Skeletal muscle satellite cell (primary cell): ENCODE measurements at regions not wholly inside any gene's neighbourhood (a gene's known extent, or its start where the extent isn't known, plus 50 kb on each side); places are given as distances from the start of the nearest gene placed in this dataset.

ENCODE experiments used
- H3K27me3 ChIP-seq: 2 replicates; pipeline ENCODE4 v1.7.0; 2013; ENCODE audit warnings: low read length; ENCODE audit not compliant: control insufficient read depth, insufficient read depth
- H3K36me3 ChIP-seq: 2 replicates; pipeline ENCODE4 v1.7.0; 2013; ENCODE audit warnings: mild to moderate bottlenecking, control low read depth, low read length; ENCODE audit not compliant: insufficient read depth
- H3K4me1 ChIP-seq: 2 replicates; pipeline ENCODE4 v1.7.0; 2013; ENCODE audit warnings: low read length; ENCODE audit not compliant: control insufficient read depth, insufficient read depth
- H3K4me2 ChIP-seq: 2 replicates; pipeline ENCODE4 v1.7.0; 2013; ENCODE audit warnings: mild to moderate bottlenecking, low read length
- H3K4me3 ChIP-seq: 2 replicates; pipeline ENCODE4 v1.7.0; 2013; ENCODE audit warnings: low read length
- H3K9ac ChIP-seq: 2 replicates; pipeline ENCODE4 v1.7.0; 2013; ENCODE audit warnings: mild to moderate bottlenecking, low read depth, low read length, moderate library complexity
- H3K9me3 ChIP-seq: replicated peaks from 2 replicates; pipeline ENCODE4 v1.7.0; 2013; ENCODE audit warnings: mild to moderate bottlenecking, control low read depth, low read length

- Histone ChIP-seq H3K9ac (no peak overlapping the region), H3K4me3 (no peak overlapping the region), H3K4me1 (no peaks in the 10 kb centered on the region), H3K4me2 (no peak overlapping the region), H3K9me3 (no peaks in the 10 kb centered on the region), H3K27me3 (no peaks in the 10 kb centered on the region), H3K36me3 (no peaks in the 10 kb centered on the region)
Observed at GRCh38 chr14:80378084-80378690, 166.9 kb upstream of the DIO2 start.

DNA sequence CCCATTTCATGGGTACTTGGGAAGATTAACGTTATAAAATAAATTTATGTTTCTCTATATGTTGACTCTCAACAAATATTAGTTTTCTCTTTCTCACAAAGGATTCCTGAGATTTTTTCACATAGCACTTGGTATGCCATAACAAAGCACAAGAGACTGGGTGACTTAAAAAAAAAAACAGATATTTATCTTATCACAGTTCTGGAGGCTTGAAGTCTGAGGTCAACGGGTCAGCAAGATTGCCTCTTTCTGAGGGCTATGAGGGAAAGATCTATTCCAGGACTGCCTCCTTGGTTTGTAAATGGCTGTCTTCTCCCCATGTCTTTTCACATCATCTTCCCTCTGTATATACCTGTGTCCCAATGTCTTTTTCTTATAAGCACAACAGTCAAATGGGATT is 153.5 kb upstream of the DIO2 start:
- Histone ChIP-seq H3K4me3 (no peak overlapping the region), H3K9me3 (no peaks in the 10 kb centered on the region), H3K36me3 (no peaks in the 10 kb centered on the region), H3K9ac (no peak overlapping the region), H3K4me1 (no peaks in the 10 kb centered on the region), H3K27me3 (no peaks in the 10 kb centered on the region), H3K4me2 (no peak overlapping the region)

DNA sequence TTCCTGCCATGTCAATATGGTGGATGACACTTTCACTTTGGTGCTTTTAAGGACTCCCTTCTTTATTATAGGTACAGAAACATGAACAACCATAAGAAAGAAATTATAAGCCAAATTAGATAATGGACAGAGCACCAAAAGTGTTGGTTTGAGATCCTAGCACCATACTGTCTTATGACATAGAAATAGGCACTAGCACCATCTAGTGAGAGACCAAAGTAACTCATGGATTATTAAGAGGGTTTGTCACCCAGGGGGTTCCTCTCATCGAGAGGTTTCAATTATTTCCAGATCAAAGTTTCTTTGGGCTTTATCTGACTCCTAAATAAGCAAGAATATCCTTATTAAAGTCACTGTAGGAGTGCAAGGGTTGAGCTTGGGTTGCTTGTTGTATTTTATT is 153.0 kb upstream of the DIO2 start:
- Histone ChIP-seq H3K9me3 (no peaks in the 10 kb centered on the region), H3K4me3 (no peak overlapping the region), H3K9ac (no peak overlapping the region), H3K4me2 (no peak overlapping the region), H3K4me1 (no peaks in the 10 kb centered on the region), H3K36me3 (no peaks in the 10 kb centered on the region), H3K27me3 (no peaks in the 10 kb centered on the region)

GRCh38 chr14:80358112-80358511 is 146.8 kb upstream of the DIO2 start:
- H3K27me3 ChIP-seq = no peaks in the 10 kb centered on the region
- no peaks in the 10 kb centered on the region for H3K36me3 ChIP-seq
- H3K9ac ChIP-seq = no peak overlapping the region
- H3K4me1 ChIP-seq = no peaks in the 10 kb centered on the region
- no peak overlapping the region for H3K4me2 ChIP-seq
- no peaks in the 10 kb centered on the region for H3K9me3 ChIP-seq
- H3K4me3 ChIP-seq = no peak overlapping the region

DNA sequence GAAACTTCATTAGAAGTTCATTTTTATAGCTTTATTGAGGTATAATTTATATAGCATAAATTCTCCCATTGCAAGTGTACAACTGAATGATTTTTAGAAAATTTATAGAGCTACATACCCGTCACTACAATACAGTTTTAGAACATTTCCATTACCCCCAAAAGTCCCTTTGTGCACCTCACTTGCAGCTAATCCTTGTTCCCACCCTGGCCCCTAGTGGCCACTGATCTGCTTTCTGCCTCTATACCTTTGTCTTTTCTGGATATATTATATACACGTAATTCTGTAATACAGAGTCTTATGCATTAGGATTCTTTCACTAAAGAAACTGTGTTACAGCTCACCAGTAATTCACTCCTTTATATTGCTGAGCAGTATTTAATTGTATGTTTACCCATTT is 145.1 kb upstream of the DIO2 start:
- no peaks in the 10 kb centered on the region for H3K27me3 ChIP-seq
- no peaks in the 10 kb centered on the region for H3K4me1 ChIP-seq
- H3K4me3 ChIP-seq = no peak overlapping the region
- H3K4me2 ChIP-seq = no peak overlapping the region
- H3K9ac ChIP-seq = no peak overlapping the region
- no peaks in the 10 kb centered on the region for H3K9me3 ChIP-seq
- H3K36me3 ChIP-seq = no peaks in the 10 kb centered on the region

DNA sequence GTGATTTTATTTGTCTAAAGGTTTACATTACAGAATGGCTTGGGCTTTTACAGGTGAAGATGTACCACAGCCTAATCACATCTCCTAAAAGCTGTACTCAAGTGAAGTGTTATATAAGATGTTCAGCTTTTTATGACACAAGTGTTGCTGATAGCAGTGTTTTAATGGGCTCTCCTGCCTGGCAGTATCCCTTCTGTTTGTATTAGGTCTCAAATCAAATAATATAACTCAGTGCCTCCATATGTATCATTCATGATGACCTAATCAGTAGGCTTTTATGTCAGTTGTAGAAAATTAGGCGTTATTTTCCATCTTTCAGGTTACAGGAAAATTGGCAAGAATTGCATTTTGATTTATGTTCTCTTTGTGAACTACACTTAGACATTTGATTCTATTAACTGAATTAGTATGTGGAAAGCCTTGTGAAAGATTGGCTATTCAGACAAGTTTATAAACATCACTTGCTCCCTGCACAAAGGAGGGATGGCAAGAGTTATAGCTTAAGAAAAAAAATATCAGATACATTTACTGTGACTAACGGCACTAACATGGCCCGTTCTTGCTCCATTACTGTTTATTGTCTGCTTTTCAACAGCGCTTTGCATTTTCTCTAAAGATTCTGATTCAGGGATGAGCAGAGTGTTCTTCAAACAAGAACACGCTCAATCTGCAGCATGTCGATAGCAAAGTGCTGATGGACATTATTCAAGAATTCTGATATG is 143.7 kb upstream of the DIO2 start:
- H3K27me3 ChIP-seq = no peaks in the 10 kb centered on the region
- H3K4me1 ChIP-seq = no peaks in the 10 kb centered on the region
- H3K36me3 ChIP-seq = no peaks in the 10 kb centered on the region
- H3K4me2 ChIP-seq = no peak overlapping the region
- no peak overlapping the region for H3K4me3 ChIP-seq
- no peaks in the 10 kb centered on the region for H3K9me3 ChIP-seq
- H3K9ac ChIP-seq = no peak overlapping the region

DNA sequence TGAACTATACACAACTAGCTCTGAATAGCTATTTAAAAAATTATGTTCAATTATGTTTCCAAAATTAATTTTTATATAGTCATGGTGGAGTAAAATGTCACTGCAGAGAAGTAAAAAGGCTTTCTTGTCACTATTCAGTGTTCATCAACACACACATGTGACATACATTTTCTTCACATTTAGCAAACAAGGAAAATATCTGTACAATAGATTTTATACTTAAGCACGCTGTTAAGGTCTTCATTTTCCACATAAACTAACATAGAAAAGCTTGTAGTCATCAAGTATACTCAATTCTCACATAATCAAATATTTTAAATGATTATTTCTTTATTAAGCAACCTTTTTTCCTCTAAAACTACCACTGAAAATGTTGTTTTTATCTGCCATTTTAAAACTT is 141.2 kb upstream of the DIO2 start:
- H3K9ac ChIP-seq = no peak overlapping the region
- H3K4me2 ChIP-seq = no peak overlapping the region
- no peaks in the 10 kb centered on the region for H3K27me3 ChIP-seq
- no peak overlapping the region for H3K4me3 ChIP-seq
- no peaks in the 10 kb centered on the region for H3K9me3 ChIP-seq
- no peaks in the 10 kb centered on the region for H3K4me1 ChIP-seq
- no peaks in the 10 kb centered on the region for H3K36me3 ChIP-seq

- no peaks in the 10 kb centered on the region for H3K9me3 ChIP-seq
- no peaks in the 10 kb centered on the region for H3K4me1 ChIP-seq
- no peak overlapping the region for H3K9ac ChIP-seq
- no peaks in the 10 kb centered on the region for H3K27me3 ChIP-seq
- no peak overlapping the region for H3K4me2 ChIP-seq
- H3K4me3 ChIP-seq = no peak overlapping the region
- H3K36me3 ChIP-seq = no peaks in the 10 kb centered on the region
Observed at GRCh38 chr14:80350707-80351106, 139.4 kb upstream of the DIO2 start.

- no peaks in the 10 kb centered on the region for H3K36me3 ChIP-seq
- no peaks in the 10 kb centered on the region for H3K9me3 ChIP-seq
- no peaks in the 10 kb centered on the region for H3K27me3 ChIP-seq
- H3K4me2 ChIP-seq = no peak overlapping the region
- no peaks in the 10 kb centered on the region for H3K4me1 ChIP-seq
- H3K9ac ChIP-seq = no peak overlapping the region
- H3K4me3 ChIP-seq = no peak overlapping the region
Observed at GRCh38 chr14:80346395-80346794, 135.1 kb upstream of the DIO2 start.

DNA sequence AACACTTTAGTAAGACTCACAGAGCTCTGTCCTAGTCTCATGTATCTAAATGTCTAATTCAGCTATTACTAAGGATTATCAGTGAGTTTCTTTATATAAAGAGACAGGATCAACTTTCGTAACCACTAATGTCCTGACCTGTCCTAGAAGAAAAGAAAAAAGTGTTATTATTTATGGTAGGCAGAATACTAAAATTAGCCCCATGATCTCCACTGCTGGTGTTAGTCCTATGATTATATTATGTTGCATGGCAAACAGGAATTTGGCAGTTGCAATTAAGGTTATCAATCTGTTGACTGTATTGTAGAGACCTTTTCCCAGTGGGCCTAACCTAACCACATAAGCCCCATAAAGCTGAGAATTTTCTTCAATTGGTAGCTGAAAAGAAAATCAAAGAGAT is 132.9 kb upstream of the DIO2 start:
- Histone ChIP-seq H3K9me3 (no peaks in the 10 kb centered on the region), H3K36me3 (no peaks in the 10 kb centered on the region), H3K4me2 (no peak overlapping the region), H3K27me3 (no peaks in the 10 kb centered on the region), H3K4me3 (no peak overlapping the region), H3K4me1 (no peaks in the 10 kb centered on the region), H3K9ac (no peak overlapping the region)

- no peaks in the 10 kb centered on the region for H3K9me3 ChIP-seq
- H3K4me1 ChIP-seq = no peaks in the 10 kb centered on the region
- H3K27me3 ChIP-seq = no peaks in the 10 kb centered on the region
- H3K4me3 ChIP-seq = no peak overlapping the region
- no peaks in the 10 kb centered on the region for H3K36me3 ChIP-seq
- H3K4me2 ChIP-seq = no peak overlapping the region
- H3K9ac ChIP-seq = no peak overlapping the region
Observed at GRCh38 chr14:80336608-80337106, 125.4 kb upstream of the DIO2 start.

GRCh38 chr14:80325688-80326087 is 114.4 kb upstream of the DIO2 start:
- Histone ChIP-seq H3K9me3 (no peaks in the 10 kb centered on the region), H3K4me2 (no peak overlapping the region)

More at GRCh38 chr14:80325688-80326087, 114.4 kb upstream of the DIO2 start:
- H3K36me3 ChIP-seq = no peaks in the 10 kb centered on the region
- no peaks in the 10 kb centered on the region for H3K4me1 ChIP-seq
- no peak overlapping the region for H3K4me3 ChIP-seq
- H3K27me3 ChIP-seq = no peaks in the 10 kb centered on the region
- H3K9ac ChIP-seq = no peak overlapping the region
